Neural cell (in vitro differentiated cells): ENCODE measurements at regions not wholly inside any gene's neighbourhood (a gene's known extent, or its start where the extent isn't known, plus 50 kb on each side); places are given as distances from the start of the nearest gene placed in this dataset.

Experiments used
- H2AFZ ChIP-seq: fragments of 200-600, 300-800 bp; sonication (generic), shearing (Covaris generic); 2 replicates; pipeline ENCODE4 v1.6.0; 2014; ENCODE audit warnings: low read depth, mild to moderate bottlenecking, antibody characterized with exemption, low read length, moderate library complexity
- H3F3A ChIP-seq: fragments of 200-600 bp; shearing (Covaris generic); 2 replicates; pipeline ENCODE4 v1.6.1; 2016; ENCODE audit warnings: mild to moderate bottlenecking, moderate library complexity, mixed read lengths, antibody characterized with exemption, low read length; ENCODE audit not compliant: insufficient read depth, poor library complexity, severe bottlenecking
- H3K27ac ChIP-seq: fragments of 200-600, 300-800 bp; sonication (generic), shearing (Covaris generic); 2 replicates; pipeline ENCODE4 v1.5.1; 2014; ENCODE audit warnings: mild to moderate bottlenecking, low read length, moderate library complexity
- H3K27me3 ChIP-seq: fragments of 300-800, 200-600 bp; sonication (generic), shearing (Covaris generic); 2 replicates; pipeline ENCODE4 v1.6.0; 2014; ENCODE audit warnings: mild to moderate bottlenecking, low read depth, low read length, moderate library complexity; ENCODE audit not compliant: insufficient read depth
- H3K36me3 ChIP-seq: fragments of 300-800, 200-600 bp; sonication (generic), shearing (Covaris generic); 2 replicates; pipeline ENCODE4 v1.5.1; 2014; ENCODE audit warnings: mild to moderate bottlenecking, antibody characterized with exemption, low read length, moderate library complexity; ENCODE audit not compliant: insufficient read depth
- H3K4me2 ChIP-seq: fragments of 300-800, 200-600 bp; sonication (generic), shearing (Covaris generic); 2 replicates; pipeline ENCODE4 v1.6.0; 2014; ENCODE audit warnings: mild to moderate bottlenecking, low read length
- H3K4me3 ChIP-seq: fragments of 300-800, 200-600 bp; sonication (generic), shearing (Covaris generic); 2 replicates; pipeline ENCODE4 v1.5.1; 2014; ENCODE audit warnings: mild to moderate bottlenecking, low read length, moderate library complexity
- H3K79me2 ChIP-seq: fragments of 200-600 bp; shearing (Covaris generic); replicated peaks from 2 replicates; pipeline ENCODE4 v1.6.0; 2014; ENCODE audit warnings: mild to moderate bottlenecking, low read length, moderate library complexity; ENCODE audit not compliant: insufficient read depth
- H3K9ac ChIP-seq: fragments of 300-800, 200-600 bp; sonication (generic), shearing (Covaris generic); 2 replicates; pipeline ENCODE4 v1.6.1; 2016; ENCODE audit warnings: mild to moderate bottlenecking, low read length, mixed read lengths
- H3K9me2 ChIP-seq: fragments of 200-600 bp; shearing (Covaris generic); 2 replicates; pipeline ENCODE4 v1.6.1; 2016; ENCODE audit warnings: mild to moderate bottlenecking, low read length, mixed read lengths; ENCODE audit not compliant: insufficient read depth
- H3K9me3 ChIP-seq: fragments of 200-600, 300-800 bp; sonication (generic), shearing (Covaris generic); 2 replicates; pipeline ENCODE4 v1.6.1; 2016; ENCODE audit warnings: mild to moderate bottlenecking, mixed run types, low read length, moderate library complexity, mixed read lengths
- H4K20me1 ChIP-seq: fragments of 200-600 bp; shearing (Covaris generic); 2 replicates; pipeline ENCODE4 v1.6.1; 2016; ENCODE audit warnings: mild to moderate bottlenecking, mixed run types; ENCODE audit not compliant: insufficient read depth
- CTCF ChIP-seq: fragments of 450-650 bp; IDR thresholded peaks from 2 replicates; pipeline ENCODE4 v1.5.1; 2014; ENCODE audit warnings: antibody characterized with exemption, mild to moderate bottlenecking, moderate library complexity; ENCODE audit not compliant: poor library complexity, severe bottlenecking
- EP300 ChIP-seq: fragments of 450-650 bp; conservative IDR thresholded peaks from 2 replicates; pipeline ENCODE4 v1.6.1; 2014; ENCODE audit warnings: antibody characterized with exemption, mild to moderate bottlenecking, moderate library complexity; ENCODE audit not compliant: poor library complexity, severe bottlenecking
- EZH2 ChIP-seq: fragments of 200-600, 300-800 bp; shearing (Covaris generic), sonication (generic); IDR thresholded peaks from 2 replicates; pipeline ENCODE4 v1.6.1; 2014; ENCODE audit warnings: antibody characterized with exemption, low read length, borderline replicate concordance, mild to moderate bottlenecking; ENCODE audit not compliant: insufficient read depth, poor library complexity, severe bottlenecking
- MXI1 ChIP-seq: fragments of 450-650 bp; conservative IDR thresholded peaks from 2 replicates; pipeline ENCODE4 v1.6.1; 2014; ENCODE audit warnings: antibody characterized with exemption, mild to moderate bottlenecking; ENCODE audit not compliant: poor library complexity, severe bottlenecking
- POLR2AphosphoS5 ChIP-seq: IDR thresholded peaks from 2 replicates; pipeline ENCODE4 v1.6.1; 2012
- RAD21 ChIP-seq: fragments of 450-650 bp; conservative IDR thresholded peaks from 2 replicates; pipeline ENCODE4 v1.6.1; 2014; ENCODE audit warnings: antibody characterized with exemption, mild to moderate bottlenecking, moderate library complexity
- REST ChIP-seq: IDR thresholded peaks from 2 replicates; pipeline ENCODE4 v1.6.1; 2012; ENCODE audit warnings: borderline replicate concordance
- SMC3 ChIP-seq: fragments of 450-650 bp; conservative IDR thresholded peaks from 2 replicates; pipeline ENCODE4 v1.6.1; 2014; ENCODE audit warnings: antibody characterized with exemption, mild to moderate bottlenecking, moderate library complexity; ENCODE audit not compliant: poor library complexity
- TAF1 ChIP-seq: IDR thresholded peaks from 2 replicates; pipeline ENCODE4 v1.6.1; 2012; ENCODE audit warnings: low read depth

GRCh38 chr14:61211476-61212255 is 69.5 kb downstream of the TMEM30B start:
- TF ChIP-seq CTCF (no peak), REST (no peak), TAF1 (no peak), EP300 (no peak), SMC3 (no peak), EZH2 (no peak), MXI1 (no peak), RAD21 (no peak), POLR2AphosphoS5 (no peak)
- Histone ChIP-seq H3K9ac (no peak overlapping the region), H3F3A (no peaks in the 10 kb centered on the region), H3K9me3 (no peaks in the 10 kb centered on the region), H3K36me3 (no peaks in the 10 kb centered on the region), H3K9me2 (no peaks in the 10 kb centered on the region), H4K20me1 (no peaks in the 10 kb centered on the region), H3K27ac (no peak overlapping the region), H3K4me3 (no peak overlapping the region), H3K4me2 (no peak overlapping the region), H3K27me3 (no peaks in the 10 kb centered on the region), H3K79me2 (no peaks in the 10 kb centered on the region), H2AFZ (no peak overlapping the region)

DNA sequence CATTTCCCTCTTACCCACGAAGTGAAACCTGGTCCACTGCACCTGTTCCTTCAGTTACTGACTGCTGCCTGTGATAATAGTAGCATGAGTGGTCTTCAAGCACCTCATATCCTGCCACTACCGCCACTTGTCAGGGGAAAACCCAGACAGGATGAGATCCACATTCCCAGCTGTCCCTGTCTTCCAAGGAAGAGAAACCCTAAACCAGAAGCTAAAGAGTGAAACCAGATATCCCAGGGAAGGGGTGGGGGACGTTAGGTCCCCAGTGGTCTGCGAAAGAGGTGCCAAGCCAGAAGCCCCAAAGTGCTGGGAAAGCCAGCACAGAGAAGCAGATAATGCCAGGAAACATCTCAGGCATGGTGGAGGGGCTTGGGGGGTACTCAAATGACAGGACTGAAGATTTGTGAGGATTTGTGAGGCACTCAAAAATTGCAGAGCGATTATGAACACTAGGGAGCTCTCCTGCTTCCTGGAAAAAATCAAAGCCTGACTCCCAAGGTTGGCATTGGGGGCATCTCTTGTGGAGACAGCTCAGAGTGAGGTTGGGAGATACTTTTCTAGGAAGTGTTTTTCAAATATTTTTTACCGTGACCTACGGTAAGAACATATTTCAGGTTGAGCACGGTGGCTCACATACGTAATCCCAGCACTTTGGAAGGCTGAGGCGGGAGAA is 77.9 kb downstream of the TMEM30B start:
- no peaks in the 10 kb centered on the region for H3K79me2 ChIP-seq
- TF ChIP-seq RAD21 (no peak), CTCF (no peak), MXI1 (no peak), EP300 (no peak), TAF1 (no peak), SMC3 (no peak), EZH2 (no peak), REST (no peak), POLR2AphosphoS5 (no peak)
- no peaks in the 10 kb centered on the region for H3K36me3 ChIP-seq
- no peaks in the 10 kb centered on the region for H3K9me2 ChIP-seq
- no peak overlapping the region for H3K4me2 ChIP-seq
- H3K27ac ChIP-seq = no peak overlapping the region
- no peaks in the 10 kb centered on the region for H3K9me3 ChIP-seq
- H2AFZ ChIP-seq = no peak overlapping the region
- H3K4me3 ChIP-seq = no peak overlapping the region
- H3K9ac ChIP-seq = no peak overlapping the region
- no peaks in the 10 kb centered on the region for H3K27me3 ChIP-seq
- no peaks in the 10 kb centered on the region for H4K20me1 ChIP-seq
- H3F3A ChIP-seq = no peaks in the 10 kb centered on the region
